NCI-H345 treated with DMSO at 0.1 percent for 48 hours (cell line): ENCODE measurements at regions not wholly inside any gene's neighbourhood (a gene's known extent, or its start where the extent isn't known, plus 50 kb on each side); places are given as distances from the start of the nearest gene placed in this dataset.

Source experiments
- DNase-seq: peaks from one replicate; lab custom pipeline; 2025; ENCODE audit not compliant: unreplicated experiment; lab: John Stamatoyannopoulos, UW

DNA sequence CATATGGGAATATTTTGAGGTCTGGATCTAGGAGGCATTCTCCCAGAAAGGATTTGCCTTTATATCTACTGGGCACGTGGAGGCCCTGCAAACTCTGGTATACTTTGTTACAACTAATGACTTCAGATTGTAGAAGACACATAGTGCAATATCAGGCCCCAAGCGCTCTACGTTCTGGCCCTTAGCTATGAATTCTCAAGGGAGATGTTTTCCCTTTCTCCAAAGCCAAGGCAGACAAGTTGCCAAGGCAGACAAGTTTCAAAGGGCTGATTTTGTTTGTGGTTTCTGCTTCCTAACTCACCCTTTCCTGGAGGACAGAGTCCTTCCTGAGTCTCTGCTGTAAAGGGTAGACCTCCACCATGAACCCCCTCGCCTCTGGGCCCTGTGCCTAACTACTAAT, 99.4 kb upstream of the CTTNBP2 start:
- no peak for DNase-seq

DNA sequence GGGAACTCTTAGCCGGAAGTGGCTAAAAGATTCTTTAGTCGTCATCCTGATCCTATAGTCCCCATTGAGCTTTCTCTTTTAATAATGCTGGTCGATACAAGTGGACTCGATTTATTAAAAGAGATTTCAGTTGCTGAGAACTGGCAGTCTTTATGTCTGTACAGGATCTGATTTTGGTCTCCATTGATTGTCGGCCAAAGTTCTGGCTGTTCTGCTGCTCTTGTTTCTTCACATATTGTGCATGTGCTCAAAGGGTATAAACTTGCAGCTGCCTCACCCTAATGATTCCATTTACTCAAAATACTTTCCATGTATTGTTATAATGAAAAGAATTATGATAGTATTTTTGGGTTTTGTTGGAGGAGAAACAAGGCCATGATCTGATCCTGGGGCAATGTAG, 100.7 kb upstream of the CTTNBP2 start:
- no peak for DNase-seq

DNA sequence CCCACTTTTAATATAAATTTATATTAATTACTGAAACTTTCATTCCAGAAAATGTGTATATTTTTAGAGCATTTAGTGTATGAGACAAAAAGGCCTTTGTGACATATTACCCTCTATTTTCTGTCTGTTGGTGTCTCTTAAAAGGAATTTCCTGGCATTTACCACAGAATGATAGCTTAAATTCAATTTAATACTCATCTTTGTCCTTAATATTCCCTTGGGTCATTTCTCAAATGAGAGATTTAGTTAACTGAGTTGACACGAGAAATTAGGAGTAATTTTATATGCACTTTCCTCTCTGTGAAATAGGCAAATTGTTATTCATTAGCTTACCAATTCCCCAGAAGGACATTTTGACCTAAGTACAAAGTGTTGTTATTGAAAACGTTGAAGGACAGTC, 101.7 kb upstream of the CTTNBP2 start:
- DNase-seq: no peak

DNA sequence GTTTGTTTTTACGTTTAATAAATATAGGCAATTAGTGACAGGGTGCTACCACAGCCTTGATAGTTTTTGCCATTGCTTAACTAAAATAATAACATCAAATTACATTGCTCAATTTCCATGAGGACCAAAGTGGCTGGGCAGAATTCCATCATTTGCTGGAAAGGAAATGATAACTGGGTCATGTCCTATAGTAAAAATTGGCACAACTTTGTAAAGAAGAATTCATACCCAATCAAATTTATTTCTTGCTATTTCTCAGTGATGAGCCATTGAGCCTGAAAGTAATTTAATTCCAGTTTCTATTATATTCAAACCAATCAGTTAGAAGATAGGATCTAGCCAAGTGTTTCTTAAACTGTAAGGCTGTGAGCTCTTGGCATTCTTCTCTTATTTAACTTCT, 102.2 kb upstream of the CTTNBP2 start:
- no peak for DNase-seq

DNA sequence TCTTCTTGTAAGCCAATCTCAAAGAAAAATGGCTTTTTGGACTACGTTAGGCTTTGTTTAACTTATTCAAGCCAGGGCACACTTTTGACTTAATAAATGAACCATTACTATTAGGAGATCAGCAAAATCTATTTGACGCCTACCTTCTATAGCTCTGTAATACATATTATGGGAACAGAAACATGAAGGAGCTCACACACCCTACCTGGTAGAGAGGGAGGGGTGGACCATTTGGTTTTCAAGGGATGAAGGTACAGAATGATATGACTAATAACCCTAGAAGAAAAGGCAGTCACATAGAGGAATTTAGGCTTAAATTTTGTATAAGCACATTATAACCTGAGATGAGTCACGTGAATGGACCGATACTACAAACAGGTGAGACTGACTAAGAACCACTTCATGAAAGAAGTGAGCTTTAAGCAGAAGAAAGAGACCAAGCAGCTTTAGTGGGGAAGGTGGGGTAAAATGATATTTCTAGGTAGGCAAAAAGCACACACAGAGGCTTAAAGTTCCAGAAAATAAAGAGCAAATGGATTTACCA, 106.8 kb upstream of the CTTNBP2 start:
- no peak for DNase-seq

DNA sequence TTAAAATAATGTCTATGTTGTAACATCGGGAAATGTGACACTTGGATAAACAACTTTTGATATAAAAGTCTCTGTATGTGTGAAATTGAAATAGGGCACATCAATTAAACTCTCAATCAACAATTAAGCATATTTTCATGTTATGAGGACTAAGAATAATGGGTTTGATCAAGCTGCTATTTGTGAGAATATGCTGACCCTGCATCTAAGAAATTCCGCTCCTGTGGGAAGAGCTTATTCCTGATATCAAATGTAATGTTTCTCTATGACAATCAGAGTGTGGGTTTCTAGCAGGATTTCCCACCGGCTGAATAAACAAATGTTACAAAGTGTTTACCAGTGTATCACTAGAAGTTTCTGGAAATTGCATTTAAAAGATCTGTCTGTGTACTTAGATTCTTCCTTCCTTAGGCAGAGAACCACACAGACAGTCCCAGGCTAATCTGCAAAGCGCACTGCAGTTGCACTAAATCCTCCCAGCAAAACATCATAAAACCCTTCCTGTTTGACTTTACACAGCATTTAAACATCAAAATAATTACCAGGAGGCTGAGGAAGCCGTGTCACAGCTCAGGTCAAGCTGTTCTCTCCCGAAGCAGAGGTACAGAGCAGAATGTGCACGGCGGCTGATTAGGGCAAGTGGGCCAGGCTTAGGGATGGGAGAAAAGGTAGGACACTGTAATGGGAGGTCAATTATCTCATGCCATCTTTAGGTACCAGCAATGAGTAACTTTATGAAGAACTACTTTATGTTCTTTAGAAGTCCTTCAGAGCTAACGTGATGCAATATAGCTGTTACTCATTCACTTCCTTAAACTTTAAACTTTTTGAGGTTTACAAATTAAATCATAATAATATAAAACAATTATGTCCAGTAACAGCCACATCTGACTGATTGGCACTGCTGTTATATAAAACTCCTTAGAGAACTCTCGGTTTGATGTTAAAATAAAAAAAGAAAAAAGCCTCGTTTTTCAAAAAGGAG, 109.1 kb upstream of the CTTNBP2 start:
- no peak for DNase-seq

DNA sequence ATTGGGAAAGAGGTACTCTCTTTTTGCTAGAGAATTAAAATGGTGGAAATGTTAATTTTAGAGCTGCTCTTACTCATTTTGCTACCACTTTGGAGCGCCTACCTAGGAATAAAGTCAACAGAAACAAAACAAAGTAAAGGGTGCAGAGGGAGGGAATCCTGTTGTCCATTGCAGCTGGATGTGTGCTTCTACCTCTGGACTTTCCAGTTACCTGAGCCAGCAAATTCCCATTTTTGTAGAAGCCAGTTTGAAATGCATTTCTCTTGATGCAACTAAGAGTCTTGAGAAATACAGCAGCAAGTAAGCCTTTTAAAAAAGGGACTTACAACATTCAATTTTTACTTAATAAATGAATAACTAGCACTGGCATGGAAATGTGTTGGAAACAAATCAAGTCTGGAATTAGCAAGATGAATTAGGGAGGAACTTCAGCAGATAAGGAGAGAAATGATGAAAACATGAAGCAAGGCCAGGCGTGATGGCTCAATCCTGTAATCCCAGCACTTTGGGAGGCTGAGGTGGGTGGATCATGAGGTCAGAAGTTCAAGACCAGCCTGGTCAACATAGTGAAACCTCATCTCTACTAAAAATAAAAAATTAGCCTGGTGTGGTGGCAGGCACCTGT, 113.5 kb upstream of the CTTNBP2 start:
- DNase-seq: no peak

DNA sequence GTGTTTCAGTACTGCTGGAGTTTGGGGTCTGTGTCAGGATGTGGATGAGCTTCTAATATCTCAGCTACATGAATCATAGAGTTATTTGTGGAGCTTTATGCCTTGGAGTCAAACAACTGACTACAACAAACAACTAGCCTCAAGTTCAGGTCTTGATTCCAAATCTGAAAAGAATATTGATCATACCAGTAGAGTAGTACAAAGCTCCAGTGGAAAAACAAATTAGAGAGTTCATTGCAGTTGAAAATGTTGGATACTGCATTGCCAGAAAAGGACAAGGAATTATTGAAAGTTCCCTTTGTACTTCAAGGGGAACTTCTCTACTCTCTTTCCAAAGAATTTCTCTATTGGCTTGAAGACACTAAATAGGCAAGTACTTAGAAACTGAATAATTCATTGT, 117.6 kb upstream of the CTTNBP2 start:
- no peak for DNase-seq

DNA sequence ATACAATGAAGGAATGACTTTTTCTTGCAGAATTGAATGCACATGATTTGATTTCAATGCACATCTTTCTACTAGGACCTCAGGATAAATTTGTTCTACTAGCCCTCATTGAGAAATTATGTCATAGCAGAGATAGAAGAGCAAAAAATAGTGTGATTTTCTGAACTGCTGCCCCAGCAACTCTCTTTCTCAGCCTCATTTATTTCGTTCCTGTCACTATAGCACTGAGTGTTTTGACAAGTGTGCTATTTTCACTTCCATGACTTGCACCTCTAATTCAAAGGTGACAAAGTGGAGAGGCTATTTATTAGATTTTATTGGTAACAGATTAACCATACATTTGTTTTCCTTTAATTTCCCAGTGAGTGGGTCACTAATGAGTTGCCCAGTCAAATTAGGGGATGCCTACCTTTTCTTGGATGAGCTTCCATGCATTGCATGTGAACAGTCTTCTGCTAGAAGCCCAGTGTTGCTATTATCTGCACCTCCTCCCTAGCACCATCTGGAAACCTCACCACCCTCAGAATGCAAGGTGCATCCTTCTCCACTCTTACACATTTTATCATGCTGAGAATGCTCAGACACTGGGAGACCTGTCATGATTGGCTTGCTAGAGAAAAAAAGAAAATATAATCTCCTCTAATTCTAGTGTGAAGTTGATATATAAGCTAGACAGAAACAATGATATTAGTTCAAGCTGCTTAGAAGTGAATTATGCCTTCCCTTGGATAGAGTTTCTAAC, 119.6 kb upstream of the CTTNBP2 start:
- DNase-seq: no peak

DNA sequence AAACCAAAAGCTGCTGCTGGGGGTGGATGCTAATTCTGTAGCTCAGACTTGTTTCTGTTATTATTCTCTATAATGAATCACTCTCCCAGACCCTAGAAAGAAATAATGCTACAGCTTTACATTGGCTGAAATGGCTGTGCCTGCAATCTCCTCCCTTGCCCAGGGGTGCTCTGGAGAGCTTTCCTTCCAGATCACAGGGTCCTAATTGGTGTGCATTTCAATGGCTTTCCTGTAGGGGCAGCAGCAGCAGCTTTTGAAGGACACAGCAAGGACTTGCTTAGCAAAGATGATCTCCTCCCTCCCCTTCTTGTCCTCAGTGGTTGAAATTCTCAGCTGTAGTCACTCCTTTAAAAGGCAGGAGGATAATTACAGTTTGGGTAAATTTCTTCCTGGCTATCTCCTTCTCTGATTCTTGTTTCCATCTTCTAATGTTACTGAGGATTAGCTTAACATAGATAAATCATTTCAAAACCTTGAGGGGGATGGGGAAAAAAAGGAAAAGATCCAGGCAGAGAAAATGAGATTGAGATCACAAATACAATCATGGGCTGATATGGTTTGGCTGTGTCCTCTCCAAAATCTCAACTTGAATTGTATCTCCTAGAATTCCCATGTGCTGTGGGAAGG, 120.2 kb upstream of the CTTNBP2 start:
- DNase-seq: peak; percentile 6

DNA sequence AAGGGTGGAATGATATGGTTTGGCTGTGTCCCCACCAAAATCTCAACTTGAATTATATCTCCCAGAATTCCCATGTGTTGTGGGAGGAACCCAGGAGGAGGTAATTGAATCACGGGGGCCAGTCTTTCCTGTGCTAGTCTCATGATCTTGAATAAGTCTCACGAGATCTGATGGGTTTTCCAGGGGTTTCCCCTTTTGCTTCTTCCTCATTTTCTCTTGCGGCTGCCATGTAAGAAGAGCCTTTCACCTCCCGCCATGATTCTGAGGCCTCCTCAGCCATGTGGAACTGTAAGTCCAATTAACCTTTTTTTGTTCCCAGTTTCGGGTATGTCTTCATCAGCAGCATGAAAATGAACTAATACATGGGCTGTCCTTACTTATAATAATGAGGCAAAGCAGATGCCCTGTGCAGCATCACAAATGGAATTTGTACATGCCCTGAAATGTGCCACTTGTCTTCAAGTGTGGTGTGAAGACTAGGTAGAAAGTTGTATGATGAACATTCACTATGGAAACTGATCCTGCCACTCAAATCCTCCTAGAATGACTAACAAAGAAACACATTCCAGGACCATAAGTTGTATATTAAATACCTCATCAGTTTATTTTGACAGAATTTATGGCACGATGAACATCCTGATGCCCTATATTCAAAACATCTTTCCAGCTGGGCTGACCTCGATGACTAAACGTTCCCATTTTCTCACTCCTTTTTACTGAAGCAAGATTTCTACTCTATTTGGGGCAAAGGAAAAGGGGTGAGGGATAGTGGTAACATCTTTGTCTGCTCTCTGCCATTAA, 122.8 kb upstream of the CTTNBP2 start:
- DNase-seq: no peak

DNA sequence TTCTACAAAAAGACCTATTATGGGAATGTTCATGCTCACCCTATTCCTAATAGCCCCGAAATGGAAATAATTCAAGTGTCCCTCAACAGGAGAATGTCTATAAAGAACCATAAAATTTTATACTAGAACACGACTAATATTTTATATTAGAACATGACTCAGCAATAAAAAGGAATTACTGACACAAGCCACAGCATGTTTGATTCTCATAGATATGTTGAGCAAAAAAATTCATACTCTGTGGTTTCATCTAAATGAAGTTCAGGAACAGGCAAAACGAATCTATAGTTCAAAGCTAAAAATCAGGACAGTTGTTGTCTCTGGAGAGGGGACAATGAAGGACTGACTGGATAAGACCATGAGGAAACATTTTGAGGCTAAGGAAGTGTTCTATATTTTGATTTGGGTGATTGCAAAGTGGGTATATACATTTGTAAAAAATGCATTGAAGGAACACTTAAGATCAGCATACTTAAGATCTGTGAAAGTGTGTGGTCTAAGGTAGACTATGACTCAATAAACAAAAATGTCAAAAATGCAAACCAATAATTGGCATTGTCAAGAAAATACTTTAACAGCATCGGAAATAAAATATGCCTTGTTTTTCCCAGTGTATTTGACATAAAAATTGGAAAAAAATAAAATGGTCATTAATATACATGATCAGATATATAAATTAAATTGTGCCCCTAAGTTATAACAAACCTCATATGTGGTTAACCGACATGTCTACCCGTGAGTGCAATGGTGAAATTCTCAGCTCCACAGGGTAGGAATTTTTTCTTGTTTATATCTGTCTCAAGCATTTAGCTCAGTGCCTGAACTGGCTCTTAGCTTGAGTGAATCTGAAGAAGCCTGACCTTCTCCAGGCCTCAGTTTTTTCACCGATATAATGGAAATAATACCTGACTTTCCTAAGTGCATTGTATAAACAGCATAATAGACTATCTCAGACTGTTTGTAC, 124.9 kb upstream of the CTTNBP2 start:
- DNase-seq: no peak

DNA sequence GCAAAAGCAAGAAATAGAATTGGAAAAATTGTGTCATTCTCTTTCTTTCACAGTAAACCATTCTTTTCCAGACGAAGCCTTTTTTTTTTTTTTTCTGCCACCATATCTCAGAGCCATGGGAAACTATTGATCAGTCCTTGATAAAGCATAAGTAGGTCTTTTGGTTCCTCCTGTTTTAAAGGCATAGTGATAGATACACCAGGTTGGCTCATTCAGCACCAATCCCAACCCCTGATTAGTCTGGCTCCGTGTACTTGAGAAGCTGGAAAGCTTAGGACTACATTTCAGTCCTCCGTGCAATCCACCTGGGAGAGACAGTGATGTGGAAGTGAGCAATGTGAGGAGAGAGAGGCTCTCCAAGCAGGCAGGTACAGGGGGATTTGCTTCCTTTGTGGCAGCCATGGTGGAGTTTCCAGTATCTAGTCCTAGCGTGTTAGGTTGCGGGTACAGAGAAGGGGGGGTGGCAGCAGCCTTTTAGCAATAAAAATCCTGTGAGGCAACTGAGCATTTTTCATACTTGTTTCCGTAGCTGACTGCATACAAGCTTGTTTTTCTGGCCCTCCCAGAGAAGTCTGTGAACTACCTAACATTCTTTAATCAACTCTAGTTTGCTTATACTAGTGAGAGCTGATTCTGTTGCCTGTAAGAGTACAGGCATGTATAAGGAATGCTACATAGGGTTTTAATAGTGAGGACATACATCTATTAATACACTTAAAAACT, 127.4 kb upstream of the CTTNBP2 start:
- no peak for DNase-seq

DNA sequence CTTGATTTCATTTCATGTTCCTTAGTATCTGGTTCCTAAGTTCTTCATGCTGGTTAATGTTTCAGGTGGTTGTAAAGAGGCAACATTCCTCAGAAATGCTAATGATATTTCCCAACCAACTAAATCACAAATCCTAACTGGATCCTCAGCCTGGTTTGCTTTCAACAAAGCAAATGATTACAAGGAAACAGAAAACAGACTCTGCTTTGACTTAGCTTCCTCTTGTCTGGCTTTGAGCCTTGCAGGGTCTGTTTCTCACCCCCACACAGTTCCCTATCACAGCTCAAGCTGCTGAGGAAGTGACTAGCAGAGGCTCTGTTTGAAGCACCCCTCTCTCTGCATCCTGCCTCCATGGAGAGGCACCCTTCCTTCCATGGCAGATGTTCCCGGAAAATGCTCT, 130.2 kb upstream of the CTTNBP2 start:
- no peak for DNase-seq

DNA sequence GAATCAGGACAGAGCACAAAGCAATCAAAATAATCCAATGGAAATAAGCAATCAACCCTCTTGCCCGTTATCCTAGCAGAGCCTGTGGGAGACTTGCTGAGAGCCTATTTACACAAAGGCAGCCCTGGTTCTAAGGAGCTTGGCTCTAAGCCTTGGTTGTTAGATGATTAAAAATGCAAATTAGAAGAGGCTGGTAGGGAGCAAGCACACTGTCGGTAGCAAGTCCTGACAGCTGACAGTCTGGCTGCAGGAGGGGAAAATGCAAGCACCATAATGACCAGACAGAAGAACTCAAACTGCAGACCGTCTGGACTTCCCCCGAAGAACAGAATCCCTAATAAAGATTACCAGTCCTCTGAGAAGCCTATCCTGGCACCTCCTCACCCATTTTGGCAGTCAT, 131.8 kb upstream of the CTTNBP2 start:
- no peak for DNase-seq

DNA sequence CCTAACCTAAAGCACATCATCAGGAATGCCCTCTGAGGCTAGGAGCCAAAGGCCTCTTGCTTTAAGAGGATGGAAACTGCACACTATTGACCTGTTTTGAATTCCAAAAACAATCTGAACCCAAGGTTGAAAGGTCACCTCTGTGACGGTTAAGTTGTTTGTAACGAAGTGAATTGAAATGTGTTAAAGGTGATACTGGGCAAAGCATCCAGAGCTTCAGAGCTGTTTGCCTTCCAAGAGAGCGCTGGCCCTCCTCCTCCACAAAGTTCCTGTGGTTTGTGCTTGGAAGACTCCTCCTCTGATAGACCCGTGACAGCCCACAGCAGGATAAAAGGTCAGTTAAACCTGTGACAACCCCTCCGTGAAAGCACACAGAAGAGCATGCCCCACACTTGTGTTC, 133.7 kb upstream of the CTTNBP2 start:
- DNase-seq: no peak

DNA sequence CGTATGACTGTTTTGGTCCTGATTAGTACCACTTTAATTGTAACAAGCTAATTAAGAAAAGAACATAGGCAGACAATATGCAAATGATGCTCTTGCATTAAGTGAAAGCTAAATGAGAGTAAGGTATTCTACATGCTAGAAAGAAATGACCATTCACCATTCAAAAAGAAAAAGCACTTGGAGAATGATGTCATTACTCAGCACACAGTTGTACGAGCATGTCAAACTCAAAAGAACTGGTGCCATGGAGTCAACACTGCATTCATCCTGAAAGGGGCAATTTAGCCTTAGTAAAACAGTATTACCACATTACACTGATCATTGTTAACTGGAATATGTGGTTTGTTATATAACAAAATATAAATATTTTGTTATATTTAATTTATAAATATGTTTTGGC, 136.2 kb upstream of the CTTNBP2 start:
- DNase-seq: no peak

DNA sequence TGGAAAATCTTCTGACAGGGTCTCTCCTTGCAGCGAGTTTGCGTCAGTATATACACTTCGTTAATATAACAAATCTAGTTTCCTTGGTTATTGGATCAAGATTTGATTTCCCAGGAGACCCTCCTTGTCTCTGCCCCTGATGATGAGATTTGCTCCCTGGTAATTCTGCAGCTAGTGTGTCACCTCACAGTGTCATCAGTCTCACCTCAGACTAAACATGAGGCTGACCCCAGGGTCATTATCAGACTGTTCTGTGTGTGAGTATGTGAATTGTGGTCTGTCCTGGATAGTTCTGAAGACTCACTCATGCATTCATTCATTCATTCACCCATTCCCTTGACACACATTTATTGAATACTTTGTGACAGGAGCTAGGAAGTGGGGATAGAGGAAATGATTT, 138.4 kb upstream of the CTTNBP2 start:
- no peak for DNase-seq
